ENCODE measurements at regions not wholly inside any gene's neighbourhood (a gene's known extent, or its start where the extent isn't known, plus 50 kb on each side); places are given as distances from the start of the nearest gene placed in this dataset.
"Not testable (repeated sequence)": the region's sequence is repeated elsewhere in the genome, so short reads cannot be mapped to it uniquely, and the experiment has no call there.

DNA sequence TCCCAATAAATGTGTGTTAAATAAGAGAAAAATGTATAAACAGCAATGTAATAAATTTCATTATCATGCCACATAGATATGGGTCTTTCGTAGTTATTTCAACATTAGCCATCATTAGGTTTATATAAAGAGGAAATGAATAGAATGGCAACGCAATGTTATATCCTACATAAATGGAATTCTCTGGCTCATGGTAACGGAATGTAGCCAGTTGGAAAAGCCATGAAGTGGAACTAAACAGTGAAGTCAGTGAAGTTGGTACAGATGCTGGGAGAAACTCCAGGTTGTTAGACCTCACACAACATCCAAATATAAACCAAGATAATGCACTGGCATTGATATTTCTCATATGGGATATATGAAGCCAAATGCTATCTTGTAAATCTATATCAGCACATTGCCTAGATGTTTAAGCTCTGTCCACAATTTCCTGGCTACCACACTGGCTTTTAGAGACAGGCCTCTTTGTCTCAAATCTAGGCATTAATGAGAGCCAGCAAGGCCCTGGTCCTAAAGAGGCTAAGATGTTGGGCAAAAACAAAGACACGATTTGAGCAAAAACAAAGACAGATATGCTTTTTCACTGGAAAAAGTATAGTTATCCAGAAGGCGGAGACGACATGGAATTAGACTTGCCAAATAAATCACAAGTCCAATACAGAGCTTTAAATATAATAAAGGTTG, 861.0 kb downstream of the RPS29 start:
- no peaks in the 10 kb centered on the region for H3K27me3 Mint-ChIP-seq
- no peak for DNase-seq
- H3K27ac Mint-ChIP-seq: no peak overlapping the region
- H3K9me3 Mint-ChIP-seq: no peaks in the 10 kb centered on the region
- no peaks in the 10 kb centered on the region for H3K4me1 Mint-ChIP-seq
- H3K4me3 Mint-ChIP-seq: no peak overlapping the region
- H3K36me3 Mint-ChIP-seq: no peaks in the 10 kb centered on the region

DNA sequence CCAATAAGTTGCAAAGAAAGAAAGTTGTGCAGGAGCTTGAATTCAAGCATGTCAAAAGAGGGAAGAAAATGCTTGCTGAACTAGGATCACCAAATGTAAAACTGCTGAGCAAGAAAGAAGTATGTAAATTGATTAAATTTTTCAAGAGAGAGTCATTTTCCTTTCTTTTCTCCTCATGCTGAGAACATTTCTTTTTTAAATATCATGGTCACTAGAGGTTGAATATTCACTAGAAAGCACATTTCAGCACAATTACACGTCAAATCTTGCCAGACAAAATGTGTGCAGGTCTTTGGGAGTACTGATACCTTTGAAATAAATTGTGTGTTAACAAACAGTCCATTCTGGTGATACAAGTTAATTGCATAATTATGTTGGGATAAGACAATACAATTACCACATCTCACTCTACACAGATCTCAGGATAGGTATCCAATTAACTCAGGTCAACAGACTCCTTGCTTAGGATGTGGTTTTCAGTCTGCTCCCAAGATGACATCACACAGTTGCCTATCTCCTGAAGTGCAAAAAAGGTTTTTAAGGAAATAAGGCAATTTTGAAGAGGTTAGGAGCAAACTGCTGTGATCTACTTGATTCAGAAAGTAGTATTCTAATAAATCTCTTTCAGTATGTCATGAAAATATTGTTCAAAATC, 862.2 kb downstream of the RPS29 start:
- no peak overlapping the region for H3K4me3 Mint-ChIP-seq
- no peaks in the 10 kb centered on the region for H3K9me3 Mint-ChIP-seq
- no peak for DNase-seq
- no peaks in the 10 kb centered on the region for H3K27me3 Mint-ChIP-seq
- no peak overlapping the region for H3K27ac Mint-ChIP-seq
- no peaks in the 10 kb centered on the region for H3K4me1 Mint-ChIP-seq
- H3K36me3 Mint-ChIP-seq: no peaks in the 10 kb centered on the region

DNA sequence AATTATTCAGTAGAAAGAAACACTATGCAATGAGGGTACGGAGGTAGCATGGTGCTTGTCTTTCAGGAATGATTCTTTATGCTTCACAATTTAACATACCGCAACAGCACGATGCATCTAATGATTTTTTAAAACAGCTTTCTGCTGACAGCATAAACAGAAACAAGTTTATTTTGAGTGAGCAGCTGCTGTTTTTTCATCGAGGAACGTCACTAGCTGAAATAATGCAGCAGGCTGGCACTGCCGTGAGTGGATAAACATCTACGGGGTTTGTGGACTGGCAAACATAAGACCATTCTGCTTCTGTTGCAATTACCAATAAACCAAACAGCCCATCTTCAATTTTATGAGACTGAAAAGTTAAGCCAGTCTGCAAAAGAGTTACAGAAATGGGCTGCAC, 871.8 kb downstream of the RPS29 start:
- Mint-ChIP-seq H3K9me3 (no peaks in the 10 kb centered on the region), H3K27ac (no peak overlapping the region), H3K36me3 (no peaks in the 10 kb centered on the region), H3K4me3 (no peak overlapping the region), H3K27me3 (no peaks in the 10 kb centered on the region), H3K4me1 (no peaks in the 10 kb centered on the region)
- no peak for DNase-seq

DNA sequence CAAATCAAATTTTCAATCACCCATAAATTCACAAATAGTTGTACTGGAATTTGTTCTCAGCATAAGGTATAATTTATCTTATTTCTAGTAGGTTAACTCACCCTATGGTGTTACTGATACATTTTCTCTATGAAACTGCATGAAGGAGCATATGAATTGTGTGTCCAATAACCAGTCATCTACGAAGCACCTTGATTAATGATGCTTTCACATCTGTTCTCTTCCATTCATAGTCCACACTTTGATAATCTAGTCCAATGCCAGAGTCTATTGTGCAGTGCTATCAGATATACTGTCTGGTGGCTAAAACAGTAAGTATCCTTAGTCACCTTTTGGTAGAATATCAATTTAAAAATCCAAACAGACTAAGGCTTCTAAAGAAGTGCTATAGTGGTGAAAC, 876.0 kb downstream of the RPS29 start:
- Mint-ChIP-seq H3K4me1 (no peaks in the 10 kb centered on the region), H3K27me3 (no peaks in the 10 kb centered on the region), H3K9me3 (no peaks in the 10 kb centered on the region), H3K36me3 (no peaks in the 10 kb centered on the region), H3K4me3 (no peak overlapping the region), H3K27ac (no peak overlapping the region)
- no peak for DNase-seq

DNA sequence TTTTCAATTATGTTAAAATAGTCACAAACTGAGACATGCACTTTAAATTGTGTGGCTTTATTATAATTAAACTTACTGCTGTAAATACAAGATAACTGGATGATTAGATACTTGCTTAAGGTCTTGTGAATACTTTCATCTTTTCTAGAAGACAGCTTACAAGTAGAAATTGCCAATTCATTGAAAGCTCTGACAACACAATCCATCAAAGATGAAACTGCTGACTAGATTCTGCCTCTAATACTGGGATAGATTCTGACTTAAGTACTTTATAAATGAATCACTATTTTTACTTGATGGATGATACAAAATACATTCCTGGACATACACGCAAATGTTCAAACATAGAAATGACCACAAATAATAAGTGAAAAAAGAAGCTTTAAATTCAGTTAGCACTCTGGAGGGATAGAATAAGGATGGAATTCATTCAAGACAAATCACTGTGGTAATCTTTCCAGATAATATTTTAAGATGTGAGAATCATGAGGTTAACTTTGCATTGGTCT, 876.8 kb downstream of the RPS29 start:
- no peaks in the 10 kb centered on the region for H3K4me1 Mint-ChIP-seq
- DNase-seq: no peak
- no peaks in the 10 kb centered on the region for H3K36me3 Mint-ChIP-seq
- H3K27me3 Mint-ChIP-seq: no peaks in the 10 kb centered on the region
- H3K27ac Mint-ChIP-seq: no peak overlapping the region
- H3K4me3 Mint-ChIP-seq: no peak overlapping the region
- H3K9me3 Mint-ChIP-seq: no peaks in the 10 kb centered on the region

DNA sequence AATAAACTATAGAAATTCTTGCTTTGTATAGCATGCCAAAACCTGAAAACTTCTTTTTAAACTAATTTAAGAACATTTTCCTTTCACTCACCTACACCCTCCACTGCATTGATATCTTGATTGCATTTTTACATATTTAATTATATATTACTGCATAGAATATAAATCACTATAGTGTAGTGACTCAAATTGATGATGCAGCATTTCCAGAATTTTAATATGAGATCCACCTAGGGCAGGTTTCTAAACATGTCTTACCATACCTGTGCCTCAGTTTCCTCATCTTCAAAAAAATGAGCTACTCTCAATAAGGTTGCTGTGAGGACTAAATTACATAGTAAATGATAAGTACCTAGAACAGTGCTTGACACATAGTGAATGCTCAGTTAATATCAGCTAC, 881.5 kb downstream of the RPS29 start:
- no peak for DNase-seq
- H3K4me1 Mint-ChIP-seq: no peaks in the 10 kb centered on the region
- no peak overlapping the region for H3K27ac Mint-ChIP-seq

DNA sequence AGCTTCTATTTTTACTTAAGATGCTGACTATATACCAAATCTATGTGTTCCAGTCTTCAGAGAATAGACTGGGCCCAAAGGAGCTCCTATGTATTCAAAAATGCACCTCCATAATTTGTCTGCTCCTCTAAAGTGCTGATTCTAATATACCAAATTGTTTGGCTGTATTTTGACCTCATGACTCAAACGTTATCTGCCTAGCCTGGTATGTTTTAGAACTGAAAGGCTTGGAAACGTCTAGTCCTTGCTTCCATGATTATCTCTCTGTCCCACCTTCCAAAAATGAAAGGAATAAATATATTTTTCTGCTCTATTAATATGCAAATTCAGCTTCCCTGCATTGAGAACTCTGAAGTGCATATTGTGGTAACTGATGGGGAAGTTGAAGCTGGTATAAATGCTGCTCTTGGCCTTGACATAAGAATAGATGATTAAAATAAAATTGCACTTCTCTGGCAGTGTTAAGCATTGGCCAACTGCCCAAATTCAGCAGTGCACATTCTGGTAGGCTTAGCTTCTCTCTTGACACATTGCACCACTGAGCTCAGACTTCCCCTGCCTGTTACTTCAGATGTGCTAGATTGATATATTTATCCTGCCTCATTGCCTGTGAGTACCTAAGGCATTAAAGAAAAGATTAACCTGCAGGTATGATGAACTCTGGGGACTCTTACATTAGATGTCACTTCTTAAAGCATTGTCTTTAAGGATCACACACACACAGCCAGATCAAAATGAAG, 882.3 kb downstream of the RPS29 start:
- DNase-seq: no peak
- Mint-ChIP-seq H3K36me3 (no peaks in the 10 kb centered on the region), H3K27ac (no peak overlapping the region), H3K4me3 (no peak overlapping the region), H3K4me1 (no peaks in the 10 kb centered on the region), H3K27me3 (no peaks in the 10 kb centered on the region), H3K9me3 (peaks cover 3% of the 10 kb centered on the region)

More for the DNA sequence above, 881.5 kb downstream of the RPS29 start:
- Mint-ChIP-seq H3K9me3 (no peaks in the 10 kb centered on the region), H3K27me3 (no peaks in the 10 kb centered on the region), H3K36me3 (no peaks in the 10 kb centered on the region), H3K4me3 (no peak overlapping the region)

DNA sequence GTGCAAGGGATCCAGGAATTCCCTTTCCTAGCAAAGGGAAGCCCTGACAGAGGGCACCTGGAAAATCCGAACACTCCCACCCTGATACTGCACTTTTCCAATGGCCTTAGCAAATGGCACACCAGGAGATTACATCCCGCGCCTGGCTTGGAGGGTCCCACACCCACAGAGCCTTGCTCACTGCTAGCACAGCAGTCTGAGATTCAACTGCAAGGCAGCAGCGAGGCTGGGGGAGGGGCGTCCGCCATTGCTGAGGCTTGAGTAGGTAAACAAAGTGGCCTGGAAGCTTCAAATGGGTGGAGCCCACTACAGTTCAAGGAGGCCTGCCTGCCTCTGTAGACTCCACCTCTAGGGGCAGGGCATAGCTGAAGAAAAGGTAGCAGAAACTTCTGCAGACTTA, 888.8 kb downstream of the RPS29 start:
- not testable (repeated sequence) for DNase-seq, H3K27ac Mint-ChIP-seq, H3K27me3 Mint-ChIP-seq, H3K4me1 Mint-ChIP-seq, H3K9me3 Mint-ChIP-seq, H3K36me3 Mint-ChIP-seq, H3K4me3 Mint-ChIP-seq

DNA sequence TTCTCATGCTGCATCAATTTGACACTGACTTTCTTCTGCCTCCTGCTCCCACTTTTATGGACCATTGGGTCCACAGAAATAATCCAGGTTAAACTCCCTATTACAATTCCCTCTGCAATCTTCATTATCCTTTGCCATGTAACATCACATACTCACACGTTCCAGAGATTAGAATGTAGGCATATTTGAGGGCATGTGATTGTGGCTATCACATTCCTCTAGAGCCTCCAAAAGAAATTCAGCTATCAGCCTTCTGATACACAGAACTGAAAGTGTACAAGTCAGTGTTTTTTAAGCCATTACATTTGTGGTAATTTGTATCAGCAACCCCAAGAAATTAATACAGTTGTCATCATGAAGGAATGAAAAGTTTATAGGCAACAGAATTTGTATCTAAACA, 892.4 kb downstream of the RPS29 start:
- H3K27me3 Mint-ChIP-seq: no peaks in the 10 kb centered on the region
- H3K4me1 Mint-ChIP-seq: no peaks in the 10 kb centered on the region
- H3K36me3 Mint-ChIP-seq: no peaks in the 10 kb centered on the region
- H3K27ac Mint-ChIP-seq: no peak overlapping the region
- DNase-seq: no peak
- H3K9me3 Mint-ChIP-seq: peaks cover 1% of the 10 kb centered on the region
- H3K4me3 Mint-ChIP-seq: no peak overlapping the region

DNA sequence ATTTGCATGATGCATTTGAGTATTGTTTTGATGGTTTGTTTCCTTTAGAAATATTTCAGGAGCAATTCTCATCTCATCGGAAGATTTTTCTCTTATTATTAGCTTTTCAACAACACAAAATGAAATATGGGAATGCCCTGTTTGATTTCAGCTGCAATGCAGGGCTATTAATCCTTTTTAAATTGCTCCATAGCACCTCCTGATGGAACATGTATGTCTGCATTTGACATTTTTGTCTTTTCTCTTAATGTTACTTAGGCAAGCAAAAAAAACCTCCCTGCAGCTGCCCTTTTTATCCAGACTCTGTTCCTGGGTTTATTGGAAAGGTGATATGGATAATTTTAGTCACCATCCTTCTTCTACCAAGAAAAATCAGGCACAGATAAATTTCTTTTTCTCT, 895.8 kb downstream of the RPS29 start:
- Mint-ChIP-seq H3K4me1 (no peaks in the 10 kb centered on the region), H3K36me3 (no peaks in the 10 kb centered on the region), H3K4me3 (no peak overlapping the region), H3K9me3 (no peaks in the 10 kb centered on the region), H3K27ac (no peak overlapping the region), H3K27me3 (no peaks in the 10 kb centered on the region)
- DNase-seq: no peak

DNA sequence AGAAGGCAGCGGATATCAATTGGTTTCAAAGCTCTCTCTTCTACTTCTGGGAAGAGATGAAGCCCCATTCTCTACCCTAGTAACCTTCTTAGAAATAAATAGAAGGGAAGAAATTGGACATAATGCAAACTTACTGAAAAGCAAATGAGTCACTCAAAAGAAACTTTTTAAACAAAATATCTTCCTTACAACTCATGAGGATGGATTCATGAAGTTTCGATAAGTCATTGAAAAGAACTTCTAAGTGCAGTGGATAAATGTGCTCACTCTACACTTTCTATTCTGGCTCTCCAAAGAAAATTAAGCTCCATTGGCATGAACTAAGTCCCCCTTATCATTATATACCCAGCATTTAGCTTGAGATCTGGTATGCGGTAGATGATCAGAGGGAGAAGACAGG, 899.5 kb downstream of the RPS29 start:
- H3K4me1 Mint-ChIP-seq: no peaks in the 10 kb centered on the region
- no peak overlapping the region for H3K27ac Mint-ChIP-seq
- H3K27me3 Mint-ChIP-seq: no peaks in the 10 kb centered on the region
- H3K9me3 Mint-ChIP-seq: no peaks in the 10 kb centered on the region
- H3K4me3 Mint-ChIP-seq: no peak overlapping the region
- no peak for DNase-seq
- H3K36me3 Mint-ChIP-seq: no peaks in the 10 kb centered on the region

DNA sequence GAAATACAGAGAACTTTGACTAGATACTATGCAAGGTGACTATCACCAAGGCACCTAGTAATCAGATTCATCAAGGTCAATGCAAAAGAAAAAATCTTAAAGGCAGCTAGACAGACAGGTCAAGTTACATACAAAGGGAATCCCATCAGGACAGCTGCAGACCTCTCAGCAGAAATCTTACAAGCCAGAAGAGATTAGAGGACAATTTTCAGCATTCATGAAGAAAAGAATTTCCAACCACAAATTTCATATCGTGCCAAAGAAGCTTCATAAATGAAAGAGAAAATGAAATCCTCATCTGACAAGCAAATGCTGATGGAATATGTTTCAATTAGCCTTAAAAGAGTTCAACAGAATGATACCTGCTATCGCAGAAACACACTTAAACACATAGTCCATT, 913.7 kb downstream of the RPS29 start:
- H3K4me1 Mint-ChIP-seq: no peaks in the 10 kb centered on the region

DNA sequence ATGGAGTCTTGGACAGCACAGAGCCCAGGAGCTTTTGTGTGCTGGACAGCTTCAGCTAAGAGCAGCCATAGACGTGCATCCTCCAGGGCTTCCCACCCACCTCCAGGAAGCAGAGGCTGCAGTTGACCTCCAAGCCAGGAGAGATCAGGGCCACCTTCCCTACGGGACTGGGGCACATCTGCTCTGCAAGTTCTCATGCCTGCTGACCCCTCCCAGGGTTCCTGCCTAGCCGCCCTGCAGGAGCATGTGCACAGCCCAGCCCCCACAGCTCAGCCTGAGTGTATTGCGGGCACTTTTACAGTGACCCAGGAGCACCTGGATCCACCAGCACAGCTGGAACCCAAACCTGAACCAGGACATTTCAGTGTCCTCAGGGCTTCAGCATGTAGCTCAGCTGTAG, 915.2 kb downstream of the RPS29 start:
- Mint-ChIP-seq H3K4me1 (no peaks in the 10 kb centered on the region), H3K27me3 (no peaks in the 10 kb centered on the region), H3K9me3 (peaks cover 3% of the 10 kb centered on the region), H3K27ac (no peak overlapping the region), H3K4me3 (no peak overlapping the region), H3K36me3 (no peaks in the 10 kb centered on the region)
- DNase-seq: no peak

More for the DNA sequence above, 913.7 kb downstream of the RPS29 start:
- Mint-ChIP-seq H3K9me3 (peaks cover 3% of the 10 kb centered on the region), H3K27ac (no peak overlapping the region), H3K4me3 (no peak overlapping the region), H3K27me3 (no peaks in the 10 kb centered on the region), H3K36me3 (no peaks in the 10 kb centered on the region)
- no peak for DNase-seq

DNA sequence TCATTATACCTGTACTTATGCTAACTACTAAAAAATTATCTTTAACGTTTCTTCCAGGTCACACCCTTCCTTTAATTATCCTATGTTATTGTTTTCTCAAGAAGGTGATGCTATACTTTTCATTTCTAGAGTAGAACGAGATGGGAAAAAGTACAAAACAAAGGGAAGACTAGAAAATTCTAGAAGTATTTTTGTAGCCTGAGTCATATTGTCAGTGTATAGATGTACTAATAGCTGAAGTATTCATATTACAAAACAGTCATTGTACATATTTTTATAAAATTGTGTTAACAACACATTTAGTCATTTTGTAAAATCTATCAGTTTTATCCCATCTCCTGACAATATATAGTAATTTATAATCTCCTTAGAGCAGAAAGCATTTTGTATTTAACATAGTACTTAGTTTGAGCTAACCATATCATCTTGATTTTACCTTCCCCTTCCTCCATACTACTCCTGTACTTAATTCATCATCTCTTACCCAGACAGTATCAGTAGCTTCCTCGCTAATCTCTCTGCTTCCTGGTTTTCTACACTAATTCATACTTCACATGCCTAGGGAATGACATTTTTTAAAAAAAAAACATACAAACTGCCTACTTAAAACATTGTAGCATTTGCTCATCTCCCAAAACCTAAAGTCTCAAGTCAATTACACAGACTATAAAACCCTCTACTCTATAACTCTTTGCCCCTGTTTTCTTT, 920.9 kb downstream of the RPS29 start:
- H3K27ac Mint-ChIP-seq: no peak overlapping the region
- DNase-seq: no peak
- peaks cover 3% of the 10 kb centered on the region for H3K9me3 Mint-ChIP-seq
- no peak overlapping the region for H3K4me3 Mint-ChIP-seq
- no peaks in the 10 kb centered on the region for H3K4me1 Mint-ChIP-seq
- no peaks in the 10 kb centered on the region for H3K36me3 Mint-ChIP-seq
- H3K27me3 Mint-ChIP-seq: no peaks in the 10 kb centered on the region

DNA sequence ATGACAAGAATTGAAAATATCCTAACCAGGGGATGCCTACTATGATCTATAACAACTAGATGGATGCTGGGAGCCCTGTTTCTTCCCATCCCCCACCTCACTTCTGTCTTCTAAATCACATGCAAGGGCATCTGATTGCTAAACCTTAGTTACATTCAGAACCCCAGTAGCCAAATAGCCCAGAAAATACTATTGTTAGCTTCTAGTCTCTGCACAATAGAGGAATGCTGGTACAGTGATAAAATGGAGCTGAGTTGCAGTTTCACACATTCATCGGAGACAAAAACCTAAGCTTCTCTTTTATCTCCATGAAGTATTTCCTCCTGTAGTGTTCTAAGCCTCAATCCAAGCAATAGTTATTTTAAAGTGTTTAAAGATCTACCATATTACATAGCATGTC, 942.9 kb downstream of the RPS29 start:
- Mint-ChIP-seq H3K27me3 (no peaks in the 10 kb centered on the region), H3K9me3 (peaks cover 1% of the 10 kb centered on the region), H3K4me1 (no peaks in the 10 kb centered on the region), H3K4me3 (no peak overlapping the region), H3K27ac (no peak overlapping the region), H3K36me3 (no peaks in the 10 kb centered on the region)
- no peak for DNase-seq

Measured in activated naive CD8-positive, alpha-beta T cell treated with anti-CD3 and anti-CD28 coated beads for 36 hours (primary cell).